Activated naive CD4-positive, alpha-beta T cell treated with anti-CD3 and anti-CD28 coated beads, Interleukin-2, amount 50 U/mL, for 24 hours (primary cell): ENCODE measurements at regions not wholly inside any gene's neighbourhood (a gene's known extent, or its start where the extent isn't known, plus 50 kb on each side); places are given as distances from the start of the nearest gene placed in this dataset.
A peak's percentile ranks its signal among the peaks of the same experiment; 100 is the strongest.
"Not testable (repeated sequence)": the region's sequence is repeated elsewhere in the genome, so short reads cannot be mapped to it uniquely, and the experiment has no call there.

Experiments
- H3K27ac Mint-ChIP-seq: one replicate; pipeline ENCODE4 v1.8.0; 2021; ENCODE audit warnings: mild to moderate bottlenecking, mixed read lengths
- H3K27me3 Mint-ChIP-seq: one replicate; pipeline ENCODE4 v1.8.0; 2021; ENCODE audit warnings: mixed read lengths
- H3K36me3 Mint-ChIP-seq: one replicate; pipeline ENCODE4 v1.8.0; 2021; ENCODE audit warnings: mixed read lengths
- H3K4me1 Mint-ChIP-seq: one replicate; pipeline ENCODE4 v1.8.0; 2021; ENCODE audit warnings: mixed read lengths
- H3K4me3 Mint-ChIP-seq: one replicate; pipeline ENCODE4 v1.8.0; 2021; ENCODE audit warnings: mild to moderate bottlenecking, mixed read lengths
- H3K9me3 Mint-ChIP-seq: one replicate; pipeline ENCODE4 v1.8.0; 2021; ENCODE audit warnings: mixed read lengths

- H3K27ac Mint-ChIP-seq: no peak overlapping the region
- no peaks in the 10 kb centered on the region for H3K4me1 Mint-ChIP-seq
- H3K36me3 Mint-ChIP-seq: no peaks in the 10 kb centered on the region
- no peak overlapping the region for H3K4me3 Mint-ChIP-seq
- no peaks in the 10 kb centered on the region for H3K27me3 Mint-ChIP-seq
- H3K9me3 Mint-ChIP-seq: no peaks in the 10 kb centered on the region
Measured at GRCh38 chr13:50742968-50743367, 100.5 kb downstream of the DLEU7 start.

GRCh38 chr13:50744116-50744660 is 99.3 kb downstream of the DLEU7 start:
- no peaks in the 10 kb centered on the region for H3K9me3 Mint-ChIP-seq
- H3K27ac Mint-ChIP-seq: no peak overlapping the region
- H3K4me1 Mint-ChIP-seq: no peaks in the 10 kb centered on the region
- H3K36me3 Mint-ChIP-seq: no peaks in the 10 kb centered on the region
- no peak overlapping the region for H3K4me3 Mint-ChIP-seq
- no peaks in the 10 kb centered on the region for H3K27me3 Mint-ChIP-seq

GRCh38 chr13:50745542-50746115 is 97.9 kb downstream of the DLEU7 start:
- Mint-ChIP-seq H3K9me3 (peaks cover 4% of the 10 kb centered on the region), H3K36me3 (no peaks in the 10 kb centered on the region), H3K27ac (no peak overlapping the region), H3K27me3 (peaks cover 2% of the 10 kb centered on the region), H3K4me1 (no peaks in the 10 kb centered on the region), H3K4me3 (no peak overlapping the region)

GRCh38 chr13:50747737-50748350 is 95.6 kb downstream of the DLEU7 start:
- Mint-ChIP-seq H3K27ac (no peak overlapping the region), H3K27me3 (peaks cover 3% of the 10 kb centered on the region), H3K4me1 (no peaks in the 10 kb centered on the region), H3K36me3 (no peaks in the 10 kb centered on the region), H3K4me3 (no peak overlapping the region), H3K9me3 (peaks cover 5% of the 10 kb centered on the region)

- not testable (repeated sequence) for H3K9me3 Mint-ChIP-seq, H3K4me3 Mint-ChIP-seq, H3K36me3 Mint-ChIP-seq, H3K27ac Mint-ChIP-seq, H3K4me1 Mint-ChIP-seq, H3K27me3 Mint-ChIP-seq
Measured at GRCh38 chr13:50753221-50753620, 90.3 kb downstream of the DLEU7 start.

- not testable (repeated sequence) for H3K4me1 Mint-ChIP-seq, H3K36me3 Mint-ChIP-seq, H3K27ac Mint-ChIP-seq, H3K27me3 Mint-ChIP-seq, H3K4me3 Mint-ChIP-seq, H3K9me3 Mint-ChIP-seq
Measured at GRCh38 chr13:50755862-50756685, 87.4 kb downstream of the DLEU7 start.

GRCh38 chr13:50757008-50757407 is 86.5 kb downstream of the DLEU7 start:
- H3K27ac Mint-ChIP-seq: peak overlapping the region; percentile 51

GRCh38 chr13:50758796-50759195 is 84.7 kb downstream of the DLEU7 start:
- Mint-ChIP-seq H3K9me3 (no peaks in the 10 kb centered on the region), H3K27me3 (peaks cover 2% of the 10 kb centered on the region), H3K36me3 (peaks cover 5% of the 10 kb centered on the region), H3K27ac (no peak overlapping the region), H3K4me1 (peaks cover 5% of the 10 kb centered on the region), H3K4me3 (no peak overlapping the region)

More at GRCh38 chr13:50757008-50757407, 86.5 kb downstream of the DLEU7 start:
- Mint-ChIP-seq H3K4me3 (no peak overlapping the region), H3K27me3 (peaks cover 4% of the 10 kb centered on the region), H3K4me1 (peaks cover 5% of the 10 kb centered on the region), H3K36me3 (peaks cover 5% of the 10 kb centered on the region), H3K9me3 (no peaks in the 10 kb centered on the region)

- H3K9me3 Mint-ChIP-seq: no peaks in the 10 kb centered on the region
- H3K4me3 Mint-ChIP-seq: no peak overlapping the region
- H3K36me3 Mint-ChIP-seq: peaks cover 2% of the 10 kb centered on the region
- no peaks in the 10 kb centered on the region for H3K27me3 Mint-ChIP-seq
- no peak overlapping the region for H3K27ac Mint-ChIP-seq
- peaks cover 5% of the 10 kb centered on the region for H3K4me1 Mint-ChIP-seq
Measured at GRCh38 chr13:50760751-50761150, 82.7 kb downstream of the DLEU7 start.

- no peak overlapping the region for H3K4me3 Mint-ChIP-seq
- peaks cover 2% of the 10 kb centered on the region for H3K36me3 Mint-ChIP-seq
- H3K9me3 Mint-ChIP-seq: no peaks in the 10 kb centered on the region
- H3K27ac Mint-ChIP-seq: no peak overlapping the region
- no peaks in the 10 kb centered on the region for H3K27me3 Mint-ChIP-seq
- H3K4me1 Mint-ChIP-seq: no peaks in the 10 kb centered on the region
Measured at GRCh38 chr13:50761406-50761805, 82.1 kb downstream of the DLEU7 start.

GRCh38 chr13:50762969-50763567 is 80.4 kb downstream of the DLEU7 start:
- H3K4me1 Mint-ChIP-seq: no peaks in the 10 kb centered on the region
- H3K36me3 Mint-ChIP-seq: peaks cover 2% of the 10 kb centered on the region
- H3K27me3 Mint-ChIP-seq: no peaks in the 10 kb centered on the region
- H3K27ac Mint-ChIP-seq: no peak overlapping the region
- H3K4me3 Mint-ChIP-seq: no peak overlapping the region
- H3K9me3 Mint-ChIP-seq: no peaks in the 10 kb centered on the region

GRCh38 chr13:50766013-50766412 is 77.5 kb downstream of the DLEU7 start:
- no peaks in the 10 kb centered on the region for H3K27me3 Mint-ChIP-seq
- H3K27ac Mint-ChIP-seq: no peak overlapping the region
- H3K4me3 Mint-ChIP-seq: no peak overlapping the region
- no peaks in the 10 kb centered on the region for H3K36me3 Mint-ChIP-seq
- no peaks in the 10 kb centered on the region for H3K4me1 Mint-ChIP-seq
- no peaks in the 10 kb centered on the region for H3K9me3 Mint-ChIP-seq

- H3K9me3 Mint-ChIP-seq: no peaks in the 10 kb centered on the region
- no peaks in the 10 kb centered on the region for H3K27me3 Mint-ChIP-seq
- no peaks in the 10 kb centered on the region for H3K36me3 Mint-ChIP-seq
- no peak overlapping the region for H3K27ac Mint-ChIP-seq
- no peaks in the 10 kb centered on the region for H3K4me1 Mint-ChIP-seq
- H3K4me3 Mint-ChIP-seq: no peak overlapping the region
Measured at GRCh38 chr13:50766695-50767094, 76.8 kb downstream of the DLEU7 start.

- not testable (repeated sequence) for H3K27me3 Mint-ChIP-seq
- H3K9me3 Mint-ChIP-seq: peaks cover 13% of the 10 kb centered on the region
Measured at GRCh38 chr13:50772881-50773280, 70.6 kb downstream of the DLEU7 start.

More at GRCh38 chr13:50772881-50773280, 70.6 kb downstream of the DLEU7 start:
- H3K36me3 Mint-ChIP-seq, H3K27ac Mint-ChIP-seq, H3K4me3 Mint-ChIP-seq, H3K4me1 Mint-ChIP-seq: not testable (repeated sequence)
